ENCODE measurements at regions not wholly inside any gene's neighbourhood (a gene's known extent, or its start where the extent isn't known, plus 50 kb on each side); places are given as distances from the start of the nearest gene placed in this dataset.

GRCh38 chr1:220994671-220995070, 115.4 kb downstream of the HLX start:
- no peak overlapping the region for H3K27ac ChIP-seq
- H3K27me3 ChIP-seq (ENCODE audit: control insufficient read depth, insufficient read depth, low read length), result no peaks in the 10 kb centered on the region

DNA sequence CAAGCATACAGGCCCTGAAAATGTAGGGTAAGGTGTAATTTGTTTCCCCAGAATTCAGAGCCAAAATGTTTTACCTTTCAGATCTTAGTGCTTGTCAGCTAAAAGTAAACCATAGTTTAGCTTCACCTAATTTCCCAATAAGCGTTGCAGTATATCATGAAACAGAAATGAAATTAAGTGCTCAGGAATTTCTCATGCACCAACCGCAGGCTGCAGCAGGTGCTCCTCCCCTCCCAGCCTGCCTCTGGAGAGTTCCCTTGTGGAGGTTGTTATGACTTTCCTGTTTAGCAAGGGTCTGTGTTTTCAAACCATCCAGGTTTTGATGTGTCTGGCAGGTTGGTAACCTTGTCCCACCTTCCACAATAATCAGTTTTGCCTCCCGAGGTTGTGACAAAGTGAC, 118.5 kb downstream of the HLX start:
- TF ChIP-seq, protein P1, sequence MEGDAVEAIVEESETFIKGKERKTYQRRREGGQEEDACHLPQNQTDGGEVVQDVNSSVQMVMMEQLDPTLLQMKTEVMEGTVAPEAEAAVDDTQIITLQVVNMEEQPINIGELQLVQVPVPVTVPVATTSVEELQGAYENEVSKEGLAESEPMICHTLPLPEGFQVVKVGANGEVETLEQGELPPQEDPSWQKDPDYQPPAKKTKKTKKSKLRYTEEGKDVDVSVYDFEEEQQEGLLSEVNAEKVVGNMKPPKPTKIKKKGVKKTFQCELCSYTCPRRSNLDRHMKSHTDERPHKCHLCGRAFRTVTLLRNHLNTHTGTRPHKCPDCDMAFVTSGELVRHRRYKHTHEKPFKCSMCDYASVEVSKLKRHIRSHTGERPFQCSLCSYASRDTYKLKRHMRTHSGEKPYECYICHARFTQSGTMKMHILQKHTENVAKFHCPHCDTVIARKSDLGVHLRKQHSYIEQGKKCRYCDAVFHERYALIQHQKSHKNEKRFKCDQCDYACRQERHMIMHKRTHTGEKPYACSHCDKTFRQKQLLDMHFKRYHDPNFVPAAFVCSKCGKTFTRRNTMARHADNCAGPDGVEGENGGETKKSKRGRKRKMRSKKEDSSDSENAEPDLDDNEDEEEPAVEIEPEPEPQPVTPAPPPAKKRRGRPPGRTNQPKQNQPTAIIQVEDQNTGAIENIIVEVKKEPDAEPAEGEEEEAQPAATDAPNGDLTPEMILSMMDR (IDR thresholded peaks at IDR 0.05), result no peak
- no peaks in the 10 kb centered on the region for H3K27me3 ChIP-seq (ENCODE audit: control insufficient read depth, insufficient read depth, low read length)

More at GRCh38 chr1:220994671-220995070, 115.4 kb downstream of the HLX start:
- no peak overlapping the region for H3K9ac ChIP-seq
- H3K36me3 ChIP-seq (ENCODE audit: control insufficient read depth, insufficient read depth, low read length), result no peaks in the 10 kb centered on the region
- TF ChIP-seq, protein P1 (IDR thresholded peaks at IDR 0.05), result no peak
- no peak overlapping the region for H3K4me2 ChIP-seq (ENCODE audit: low read length)
- H3K4me1 ChIP-seq, result no peaks in the 10 kb centered on the region
- H3K79me2 ChIP-seq, result no peaks in the 10 kb centered on the region
- H3K4me3 ChIP-seq (ENCODE audit: low read depth, low read length), result no peak overlapping the region
- H3K9me3 ChIP-seq (ENCODE audit: control insufficient read depth, low read length), result no peaks in the 10 kb centered on the region
- H2AFZ ChIP-seq, result no peak overlapping the region

GRCh38 chr1:220999872-221000863, 120.9 kb downstream of the HLX start:
- no peak overlapping the region for H3K4me2 ChIP-seq (ENCODE audit: low read length)
- no peaks in the 10 kb centered on the region for H3K36me3 ChIP-seq (ENCODE audit: control insufficient read depth, insufficient read depth, low read length)
- no peaks in the 10 kb centered on the region for H3K79me2 ChIP-seq
- H2AFZ ChIP-seq, result no peak overlapping the region
- H3K9ac ChIP-seq, result no peak overlapping the region
- H3K9me3 ChIP-seq (ENCODE audit: control insufficient read depth, low read length), result no peaks in the 10 kb centered on the region
- no peak overlapping the region for H3K27ac ChIP-seq
- H3K4me1 ChIP-seq, result no peaks in the 10 kb centered on the region
- no peak overlapping the region for H3K4me3 ChIP-seq (ENCODE audit: low read depth, low read length)
- TF ChIP-seq, protein P1 (IDR thresholded peaks at IDR 0.05), result no peak
- no peaks in the 10 kb centered on the region for H3K27me3 ChIP-seq (ENCODE audit: control insufficient read depth, insufficient read depth, low read length)

More for the DNA sequence above, 118.5 kb downstream of the HLX start:
- H3K9ac ChIP-seq, result no peak overlapping the region
- no peak overlapping the region for H3K4me2 ChIP-seq (ENCODE audit: low read length)
- no peaks in the 10 kb centered on the region for H3K4me1 ChIP-seq
- no peak overlapping the region for H3K4me3 ChIP-seq (ENCODE audit: low read depth, low read length)
- no peak overlapping the region for H2AFZ ChIP-seq
- no peaks in the 10 kb centered on the region for H3K79me2 ChIP-seq
- H3K27ac ChIP-seq, result no peak overlapping the region
- no peaks in the 10 kb centered on the region for H3K9me3 ChIP-seq (ENCODE audit: control insufficient read depth, low read length)
- no peaks in the 10 kb centered on the region for H3K36me3 ChIP-seq (ENCODE audit: control insufficient read depth, insufficient read depth, low read length)

GRCh38 chr1:221001167-221001566, 121.9 kb downstream of the HLX start:
- Histone ChIP-seq H3K79me2 (no peaks in the 10 kb centered on the region), H3K27ac (no peak overlapping the region)

More at GRCh38 chr1:221001167-221001566, 121.9 kb downstream of the HLX start:
- Histone ChIP-seq H3K4me2 (ENCODE audit: low read length) (no peak overlapping the region), H3K9me3 (ENCODE audit: control insufficient read depth, low read length) (no peaks in the 10 kb centered on the region), H3K9ac (no peak overlapping the region), H3K27me3 (ENCODE audit: control insufficient read depth, insufficient read depth, low read length) (no peaks in the 10 kb centered on the region), H3K4me1 (no peaks in the 10 kb centered on the region), H2AFZ (no peak overlapping the region), H3K4me3 (ENCODE audit: low read depth, low read length) (no peak overlapping the region), H3K36me3 (ENCODE audit: control insufficient read depth, insufficient read depth, low read length) (no peaks in the 10 kb centered on the region)
- TF ChIP-seq, protein P1 (IDR thresholded peaks at IDR 0.05), result no peak
